ENCODE measurements at regions not wholly inside any gene's neighbourhood (a gene's known extent, or its start where the extent isn't known, plus 50 kb on each side); places are given as distances from the start of the nearest gene placed in this dataset.

DNA sequence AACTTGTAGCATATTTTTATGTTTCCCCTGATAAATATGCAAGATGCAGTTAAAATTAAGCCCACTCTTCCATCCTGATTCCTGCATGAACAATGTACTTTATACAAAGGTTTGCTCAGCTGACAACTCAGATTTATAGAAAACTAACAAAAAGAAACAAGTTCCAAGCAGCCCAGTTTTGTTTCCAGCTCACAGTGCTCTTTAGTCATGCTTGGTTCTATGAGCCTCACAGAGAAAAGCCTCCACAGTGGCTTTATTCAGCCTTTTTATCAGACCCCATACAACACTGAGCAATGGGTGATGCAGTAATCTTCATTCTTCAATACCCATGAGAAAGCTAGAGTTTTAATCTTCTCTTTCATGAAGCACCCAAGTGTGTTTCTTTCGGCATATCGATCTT, 329.6 kb downstream of the SLCO4C1 start:
- Histone ChIP-seq H3K4me2 (ENCODE audit: insufficient read depth, low read length) (no peak overlapping the region), H3K9me1 (replicated peaks; ENCODE audit: control insufficient read depth, extremely low read depth, insufficient read depth, low read length) (no peaks in the 10 kb centered on the region), H3K9ac (replicated peaks; ENCODE audit: extremely low read depth, insufficient read depth, low read length) (no peak overlapping the region), H3K4me1 (ENCODE audit: control insufficient read depth, extremely low read depth, insufficient read depth, low read length) (no peaks in the 10 kb centered on the region), H3K79me2 (ENCODE audit: control insufficient read depth, insufficient read depth, low read length) (no peaks in the 10 kb centered on the region), H3K9me3 (replicated peaks; ENCODE audit: control insufficient read depth, insufficient read depth, low read length) (no peaks in the 10 kb centered on the region), H4K20me1 (replicated peaks; ENCODE audit: control insufficient read depth, extremely low read depth, insufficient read depth, low read length) (no peaks in the 10 kb centered on the region), H3K27ac (ENCODE audit: insufficient read depth, low read depth, low read length) (no peak overlapping the region), H3K4me3 (replicated peaks in 1 of 3; ENCODE audit: insufficient read depth in 1 of 3, low read depth in 1 of 3, low read length in 3 of 3) (no peak overlapping the region), H3K36me3 (ENCODE audit: control insufficient read depth in 2 of 2, extremely low read depth in 1 of 2, insufficient read depth in 2 of 2, low read length in 2 of 2) (no peaks in the 10 kb centered on the region), H2AFZ (ENCODE audit: low read depth, low read length) (no peak overlapping the region), H3K27me3 (ENCODE audit: control insufficient read depth in 2 of 2, insufficient read depth in 2 of 2, low read length in 2 of 2) (no peaks in the 10 kb centered on the region)
- TF ChIP-seq EZH2 (IDR thresholded peaks at IDR 0.05; ENCODE audit: borderline replicate concordance, low read depth, low read length, severe bottlenecking) (no peak), FOS (IDR thresholded peaks at IDR 0.05; ENCODE audit: borderline replicate concordance, insufficient read depth, low read length) (no peak), GATA2 (IDR thresholded peaks at IDR 0.05; ENCODE audit: insufficient read depth, insufficient read length, low read depth, low read length) (no peak), JUN (IDR thresholded peaks at IDR 0.05; ENCODE audit: borderline replicate concordance, insufficient read depth, insufficient read length, low read depth) (no peak), POLR2AphosphoS5 (IDR thresholded peaks at IDR 0.05; ENCODE audit: insufficient read depth, low read depth, low read length) (no peak), POLR2A (IDR thresholded peaks at IDR 0.05; ENCODE audit: low read depth, low read length) (no peak)
- TF ChIP-seq, protein P1, sequence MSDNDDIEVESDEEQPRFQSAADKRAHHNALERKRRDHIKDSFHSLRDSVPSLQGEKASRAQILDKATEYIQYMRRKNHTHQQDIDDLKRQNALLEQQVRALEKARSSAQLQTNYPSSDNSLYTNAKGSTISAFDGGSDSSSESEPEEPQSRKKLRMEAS (IDR thresholded peaks at IDR 0.05; ENCODE audit: insufficient read depth, insufficient read length), result no peak
- TF ChIP-seq, protein P2, sequence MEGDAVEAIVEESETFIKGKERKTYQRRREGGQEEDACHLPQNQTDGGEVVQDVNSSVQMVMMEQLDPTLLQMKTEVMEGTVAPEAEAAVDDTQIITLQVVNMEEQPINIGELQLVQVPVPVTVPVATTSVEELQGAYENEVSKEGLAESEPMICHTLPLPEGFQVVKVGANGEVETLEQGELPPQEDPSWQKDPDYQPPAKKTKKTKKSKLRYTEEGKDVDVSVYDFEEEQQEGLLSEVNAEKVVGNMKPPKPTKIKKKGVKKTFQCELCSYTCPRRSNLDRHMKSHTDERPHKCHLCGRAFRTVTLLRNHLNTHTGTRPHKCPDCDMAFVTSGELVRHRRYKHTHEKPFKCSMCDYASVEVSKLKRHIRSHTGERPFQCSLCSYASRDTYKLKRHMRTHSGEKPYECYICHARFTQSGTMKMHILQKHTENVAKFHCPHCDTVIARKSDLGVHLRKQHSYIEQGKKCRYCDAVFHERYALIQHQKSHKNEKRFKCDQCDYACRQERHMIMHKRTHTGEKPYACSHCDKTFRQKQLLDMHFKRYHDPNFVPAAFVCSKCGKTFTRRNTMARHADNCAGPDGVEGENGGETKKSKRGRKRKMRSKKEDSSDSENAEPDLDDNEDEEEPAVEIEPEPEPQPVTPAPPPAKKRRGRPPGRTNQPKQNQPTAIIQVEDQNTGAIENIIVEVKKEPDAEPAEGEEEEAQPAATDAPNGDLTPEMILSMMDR (IDR thresholded peaks at IDR 0.05; ENCODE audit: extremely low read depth in 1 of 2, insufficient read depth in 1 of 2, low read depth in 1 of 2, low read length in 2 of 2), result no peak
- POLR2A ChIA-PET, result no interaction called here
- CTCF ChIA-PET, result no interaction called here
- intact Hi-C loops (cut with micrococcal nuclease), result no loop called here
- BruUV-seq (replicated peaks), result no TSS peak
- FAIRE-seq (no peak), DNase-seq (ENCODE audit: low read depth, low spot score) (no peak)
- dilution Hi-C loops (cut with MboI; ENCODE audit: extremely low pct_ligation_motif_present, low sequenced_read_pairs), result no loop called here
